ENCODE measurements at regions not wholly inside any gene's neighbourhood (a gene's known extent, or its start where the extent isn't known, plus 50 kb on each side); places are given as distances from the start of the nearest gene placed in this dataset.

- TF ChIP-seq POLR2A (IDR thresholded peaks at IDR 0.05) (no peak), POLR2AphosphoS5 (IDR thresholded peaks at IDR 0.05) (no peak), EP300 (IDR thresholded peaks at IDR 0.05) (no peak)
- TF ChIP-seq, protein P1, sequence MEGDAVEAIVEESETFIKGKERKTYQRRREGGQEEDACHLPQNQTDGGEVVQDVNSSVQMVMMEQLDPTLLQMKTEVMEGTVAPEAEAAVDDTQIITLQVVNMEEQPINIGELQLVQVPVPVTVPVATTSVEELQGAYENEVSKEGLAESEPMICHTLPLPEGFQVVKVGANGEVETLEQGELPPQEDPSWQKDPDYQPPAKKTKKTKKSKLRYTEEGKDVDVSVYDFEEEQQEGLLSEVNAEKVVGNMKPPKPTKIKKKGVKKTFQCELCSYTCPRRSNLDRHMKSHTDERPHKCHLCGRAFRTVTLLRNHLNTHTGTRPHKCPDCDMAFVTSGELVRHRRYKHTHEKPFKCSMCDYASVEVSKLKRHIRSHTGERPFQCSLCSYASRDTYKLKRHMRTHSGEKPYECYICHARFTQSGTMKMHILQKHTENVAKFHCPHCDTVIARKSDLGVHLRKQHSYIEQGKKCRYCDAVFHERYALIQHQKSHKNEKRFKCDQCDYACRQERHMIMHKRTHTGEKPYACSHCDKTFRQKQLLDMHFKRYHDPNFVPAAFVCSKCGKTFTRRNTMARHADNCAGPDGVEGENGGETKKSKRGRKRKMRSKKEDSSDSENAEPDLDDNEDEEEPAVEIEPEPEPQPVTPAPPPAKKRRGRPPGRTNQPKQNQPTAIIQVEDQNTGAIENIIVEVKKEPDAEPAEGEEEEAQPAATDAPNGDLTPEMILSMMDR (IDR thresholded peaks at IDR 0.05): no peak
These were observed 252.4 kb upstream of the DUSP10 start for GRCh38 chr1:221994274-221994698.

All from stomach (tissue), 4 donors.